ENCODE measurements at regions not wholly inside any gene's neighbourhood (a gene's known extent, or its start where the extent isn't known, plus 50 kb on each side); places are given as distances from the start of the nearest gene placed in this dataset.

DNA sequence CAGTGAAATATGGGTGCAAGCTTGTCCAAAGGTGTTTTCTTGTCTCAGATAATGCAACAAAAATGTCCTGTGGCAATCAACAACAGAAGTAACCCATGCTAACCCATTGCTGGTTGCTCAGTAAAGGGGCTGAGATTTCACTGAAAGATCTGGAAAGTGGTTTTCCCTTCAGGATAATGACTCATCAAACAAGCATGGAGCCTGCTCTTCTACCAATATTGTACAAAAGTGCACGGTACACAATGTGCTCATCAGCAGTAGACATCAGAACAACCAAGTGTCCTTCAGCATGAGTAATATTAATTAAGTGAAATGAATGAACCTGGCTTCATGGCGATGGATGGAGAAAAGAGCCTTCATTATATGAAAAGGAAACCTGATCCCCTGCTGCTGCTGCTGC lies 287.1 kb upstream of the NEBL start:
- H3K36me3 ChIP-seq, result no peaks in the 10 kb centered on the region
- H3K9me3 ChIP-seq, result no peaks in the 10 kb centered on the region
- no peak overlapping the region for H3K27ac ChIP-seq
- H3K4me3 ChIP-seq, result no peak overlapping the region
- no peaks in the 10 kb centered on the region for H3K27me3 ChIP-seq
- TF ChIP-seq, protein P1, sequence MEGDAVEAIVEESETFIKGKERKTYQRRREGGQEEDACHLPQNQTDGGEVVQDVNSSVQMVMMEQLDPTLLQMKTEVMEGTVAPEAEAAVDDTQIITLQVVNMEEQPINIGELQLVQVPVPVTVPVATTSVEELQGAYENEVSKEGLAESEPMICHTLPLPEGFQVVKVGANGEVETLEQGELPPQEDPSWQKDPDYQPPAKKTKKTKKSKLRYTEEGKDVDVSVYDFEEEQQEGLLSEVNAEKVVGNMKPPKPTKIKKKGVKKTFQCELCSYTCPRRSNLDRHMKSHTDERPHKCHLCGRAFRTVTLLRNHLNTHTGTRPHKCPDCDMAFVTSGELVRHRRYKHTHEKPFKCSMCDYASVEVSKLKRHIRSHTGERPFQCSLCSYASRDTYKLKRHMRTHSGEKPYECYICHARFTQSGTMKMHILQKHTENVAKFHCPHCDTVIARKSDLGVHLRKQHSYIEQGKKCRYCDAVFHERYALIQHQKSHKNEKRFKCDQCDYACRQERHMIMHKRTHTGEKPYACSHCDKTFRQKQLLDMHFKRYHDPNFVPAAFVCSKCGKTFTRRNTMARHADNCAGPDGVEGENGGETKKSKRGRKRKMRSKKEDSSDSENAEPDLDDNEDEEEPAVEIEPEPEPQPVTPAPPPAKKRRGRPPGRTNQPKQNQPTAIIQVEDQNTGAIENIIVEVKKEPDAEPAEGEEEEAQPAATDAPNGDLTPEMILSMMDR (IDR thresholded peaks at IDR 0.05), result no peak
- no peak for TF ChIP-seq POLR2A (IDR thresholded peaks at IDR 0.05)
- H3K4me1 ChIP-seq, result no peaks in the 10 kb centered on the region
- no peak for DNase-seq

DNA sequence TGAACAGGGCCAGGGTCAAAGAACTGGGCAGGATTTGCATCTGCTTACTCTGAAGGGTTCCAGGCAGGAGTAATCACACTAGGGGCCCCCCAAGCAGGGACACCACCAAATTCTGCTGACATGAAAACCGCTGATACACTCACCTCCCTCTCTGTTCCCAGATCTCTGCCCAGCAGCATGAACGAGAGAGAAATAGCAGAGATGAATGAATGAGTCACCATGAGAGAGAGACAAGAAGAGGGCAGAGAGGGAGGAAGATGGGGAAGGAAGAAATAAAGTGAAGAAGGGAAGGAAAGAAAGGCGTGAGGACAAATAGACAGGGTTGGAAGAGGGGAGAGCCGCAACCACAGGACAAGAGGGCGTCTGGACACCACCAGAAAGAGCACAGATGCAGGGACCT lies 285.9 kb upstream of the NEBL start:
- H3K27me3 ChIP-seq, result no peaks in the 10 kb centered on the region
- no peaks in the 10 kb centered on the region for H3K36me3 ChIP-seq
- no peak for DNase-seq
- H3K4me1 ChIP-seq, result no peaks in the 10 kb centered on the region
- no peak overlapping the region for H3K27ac ChIP-seq
- H3K4me3 ChIP-seq, result no peak overlapping the region
- H3K9me3 ChIP-seq, result no peaks in the 10 kb centered on the region
- no peak for TF ChIP-seq POLR2A (IDR thresholded peaks at IDR 0.05)

DNA sequence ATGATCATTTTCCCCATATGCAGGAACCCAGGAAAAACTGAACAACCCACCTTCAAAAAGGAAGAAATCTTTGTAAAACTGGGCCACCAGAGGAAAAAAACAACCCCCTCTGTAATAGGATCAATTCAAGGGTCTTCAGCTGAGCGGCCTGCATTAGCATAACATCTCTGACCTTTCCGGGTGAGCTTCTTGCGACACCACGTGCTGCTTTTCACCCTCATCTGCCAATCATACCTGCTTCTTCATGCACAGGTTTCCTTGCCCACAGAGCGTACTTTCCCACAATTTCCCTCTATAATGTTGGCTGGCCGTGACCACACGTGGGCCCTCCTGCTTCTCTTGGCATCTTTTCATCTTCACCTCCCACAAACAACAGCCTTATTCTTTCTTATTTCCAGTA lies 284.3 kb upstream of the NEBL start:
- no peak for DNase-seq
- Histone ChIP-seq H3K27ac (no peak overlapping the region), H3K27me3 (no peaks in the 10 kb centered on the region), H3K36me3 (no peaks in the 10 kb centered on the region), H3K4me3 (no peak overlapping the region), H3K4me1 (no peaks in the 10 kb centered on the region), H3K9me3 (no peaks in the 10 kb centered on the region)
- TF ChIP-seq POLR2A (IDR thresholded peaks at IDR 0.05), result no peak
- TF ChIP-seq, protein P1 (IDR thresholded peaks at IDR 0.05), result no peak

DNA sequence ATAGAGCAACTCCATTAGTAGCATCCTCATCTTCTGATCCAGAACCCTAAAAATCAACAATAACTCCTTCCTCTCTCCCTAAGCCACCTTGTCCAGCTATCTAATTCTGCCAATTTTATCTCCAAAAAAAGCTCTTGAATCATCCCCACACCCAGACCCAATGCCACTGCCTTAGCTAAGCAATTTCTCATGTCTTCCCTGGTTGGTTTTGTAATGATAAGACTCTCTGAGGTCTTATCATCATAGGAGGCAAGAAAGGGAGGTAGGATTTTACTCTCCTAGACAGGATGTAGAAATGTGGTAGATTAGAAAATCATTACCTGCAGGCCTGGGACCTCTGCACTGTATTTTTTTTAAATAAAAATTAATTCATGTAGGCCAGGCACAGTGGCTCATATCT lies 283.5 kb upstream of the NEBL start:
- TF ChIP-seq, protein P1 (IDR thresholded peaks at IDR 0.05), result no peak
- TF ChIP-seq POLR2A (IDR thresholded peaks at IDR 0.05), result no peak
- no peaks in the 10 kb centered on the region for H3K36me3 ChIP-seq

DNA sequence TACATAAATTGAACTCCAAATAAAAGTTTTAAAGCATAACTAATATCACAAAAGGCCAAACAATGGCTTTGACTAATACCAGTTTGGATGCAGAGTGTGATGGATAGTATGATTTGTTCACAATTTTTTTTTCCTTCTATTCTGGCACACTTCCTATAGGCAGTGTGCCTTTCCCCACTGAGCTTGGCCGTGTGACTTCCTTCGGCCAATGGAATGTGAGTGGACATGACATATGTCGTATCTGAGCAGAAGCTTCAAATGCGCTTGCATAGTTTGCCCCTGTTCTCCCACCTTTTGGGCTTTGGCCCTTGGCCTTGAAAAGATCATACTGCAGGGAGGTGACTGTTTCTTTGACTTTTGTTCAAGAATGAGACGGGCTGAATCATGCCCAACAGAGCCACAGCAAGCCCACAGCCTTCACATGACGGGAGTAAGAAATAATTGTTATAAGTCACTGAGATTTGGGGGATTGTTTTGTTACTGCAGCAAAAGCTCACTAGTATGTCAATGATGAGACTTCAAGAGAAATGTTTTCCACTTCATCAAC lies 279.9 kb upstream of the NEBL start:
- Histone ChIP-seq H3K9me3 (no peaks in the 10 kb centered on the region), H3K27ac (no peak overlapping the region), H3K27me3 (no peaks in the 10 kb centered on the region), H3K4me1 (peaks cover 0 to 18% (median 0%) of the 10 kb centered on the region in 4 donors), H3K36me3 (no peaks in the 10 kb centered on the region), H3K4me3 (no peak overlapping the region)
- TF ChIP-seq, protein P1 (IDR thresholded peaks at IDR 0.05), result no peak
- TF ChIP-seq POLR2A (IDR thresholded peaks at IDR 0.05), result no peak
- no peak for DNase-seq

More for the DNA sequence above, 283.5 kb upstream of the NEBL start:
- Histone ChIP-seq H3K9me3 (no peaks in the 10 kb centered on the region), H3K27me3 (no peaks in the 10 kb centered on the region), H3K4me3 (no peak overlapping the region), H3K4me1 (no peaks in the 10 kb centered on the region), H3K27ac (no peak overlapping the region)
- no peak for DNase-seq

DNA sequence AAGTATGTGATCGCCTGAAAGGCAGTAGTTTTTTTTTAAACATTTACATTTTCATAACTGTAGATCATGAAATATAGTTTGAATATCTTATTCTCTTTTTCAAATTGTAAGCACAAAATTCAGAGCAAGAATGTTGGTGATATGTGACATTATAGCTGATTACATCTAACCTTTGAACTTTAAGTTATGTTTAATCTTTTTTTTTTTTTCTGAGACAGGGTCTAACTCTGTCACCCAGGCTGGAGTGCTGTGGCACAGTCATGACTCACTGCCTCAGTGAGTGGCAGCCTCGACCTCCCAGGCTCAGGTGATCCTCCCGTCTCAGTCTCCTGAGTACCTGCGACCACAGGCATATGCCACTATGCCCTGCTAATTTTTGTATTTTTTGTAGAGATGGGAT lies 278.7 kb upstream of the NEBL start:
- Histone ChIP-seq H3K4me3 (no peak overlapping the region), H3K9me3 (no peaks in the 10 kb centered on the region), H3K27ac (no peak overlapping the region), H3K36me3 (no peaks in the 10 kb centered on the region), H3K27me3 (no peaks in the 10 kb centered on the region), H3K4me1 (peaks cover 0 to 18% (median 0%) of the 10 kb centered on the region in 4 donors)
- TF ChIP-seq POLR2A (IDR thresholded peaks at IDR 0.05), result no peak
- TF ChIP-seq, protein P1 (IDR thresholded peaks at IDR 0.05), result no peak
- DNase-seq, result no peak

All from Peyer's patch (tissue), 4 donors.